H1 (cell line): ENCODE measurements at regions not wholly inside any gene's neighbourhood (a gene's known extent, or its start where the extent isn't known, plus 50 kb on each side); places are given as distances from the start of the nearest gene placed in this dataset.
A peak's percentile ranks its signal among the peaks of the same experiment; 100 is the strongest.

Source experiments
- CTCF ChIA-PET: fragments of 300-600 bp; sonication (Branson Sonifier 250); formaldehyde crosslinking; loops from one replicate; lab custom pipeline; 2021; ENCODE audit not compliant: partially characterized antibody; lab: Charles Lee
- POLR2A ChIA-PET: fragments of 300-600 bp; sonication (Branson Sonifier 250); formaldehyde crosslinking; loops from one replicate; lab custom pipeline; 2021; ENCODE audit warnings: inconsistent platforms; ENCODE audit not compliant: partially characterized antibody; lab: Charles Lee
- DNase-seq, 2 experiments: peaks; one replicate each; pipeline versions ENCODE4 v3.0.0 to v3.0.0-alpha.2; 2010 to 2022; ENCODE audit warnings: low spot score in 2 of 2, low read depth in 1 of 2, mixed read lengths in 1 of 2
- FAIRE-seq: peaks from 2 replicates; lab custom pipeline; 2011; peaks lifted over from hg19 to GRCh38; lab: Jason Lieb, UNC
- H2AFZ ChIP-seq: 2 replicates; pipeline ENCODE4 v1.8.1; 2012; ENCODE audit warnings: low read length, inconsistent platforms
- H2AK5ac ChIP-seq: 2 replicates; pipeline ENCODE4 v1.6.1; 2013; ENCODE audit warnings: low read depth, low read length
- H2BK120ac ChIP-seq: replicated peaks from 2 replicates; pipeline ENCODE3; 2013; ENCODE audit warnings: low read depth, low read length, inconsistent platforms
- H2BK12ac ChIP-seq: 2 replicates; pipeline ENCODE4 v1.6.1; 2013; ENCODE audit warnings: low read depth, low read length
- H2BK15ac ChIP-seq: 2 replicates; pipeline ENCODE4 v1.6.1; 2013; ENCODE audit warnings: low read length
- H2BK20ac ChIP-seq: 2 replicates; pipeline ENCODE4 v1.6.1; 2013; ENCODE audit warnings: low read length
- H2BK5ac ChIP-seq: 2 replicates; pipeline ENCODE4 v1.6.1; 2013; ENCODE audit warnings: low read depth, low read length
- H3K14ac ChIP-seq: 2 replicates; pipeline ENCODE4 v1.6.1; 2013; ENCODE audit warnings: inconsistent platforms; ENCODE audit not compliant: insufficient read length
- H3K18ac ChIP-seq: 2 replicates; pipeline ENCODE4 v1.6.1; 2013; ENCODE audit warnings: low read length; ENCODE audit errors: extremely low read depth
- H3K23ac ChIP-seq: 2 replicates; pipeline ENCODE4 v1.6.1; 2013; ENCODE audit warnings: inconsistent platforms; ENCODE audit not compliant: insufficient read length
- H3K23me2 ChIP-seq: 2 replicates; pipeline ENCODE4 v1.6.1; 2013; ENCODE audit warnings: low read depth, low read length
- H3K27ac ChIP-seq: 2 replicates; pipeline ENCODE4 v1.6.1; 2011; ENCODE audit warnings: low read depth, low read length, inconsistent platforms
- H3K27me3 ChIP-seq, 4 experiments: replicated peaks in 1 of 4; 1 replicate in 1 of 4; 2 replicates in 3 of 4; pipeline versions ENCODE4 v1.6.1 to v1.8.1; 2011 to 2013; ENCODE audit warnings: low read length in 3 of 4, mild to moderate bottlenecking in 3 of 4, inconsistent platforms in 2 of 4, mixed read lengths in 2 of 4, moderate library complexity in 1 of 4; ENCODE audit not compliant: control insufficient read depth in 3 of 4, insufficient read depth in 3 of 4; ENCODE audit errors: extremely low read depth in 1 of 4
- H3K36me3 ChIP-seq, 4 experiments: 2 replicates each; pipeline versions ENCODE4 v1.6.1 to v1.8.1; 2011 to 2013; ENCODE audit warnings: mild to moderate bottlenecking in 4 of 4, low read length in 3 of 4, moderate library complexity in 2 of 4, control low read depth in 1 of 4, inconsistent platforms in 1 of 4; ENCODE audit not compliant: insufficient read depth in 4 of 4, control insufficient read depth in 2 of 4
- H3K4ac ChIP-seq: replicated peaks from 2 replicates; pipeline ENCODE3; 2013; ENCODE audit warnings: low read length, low read depth, mixed read lengths, inconsistent platforms; ENCODE audit not compliant: insufficient read length
- H3K4me1 ChIP-seq, 4 experiments: replicated peaks in 1 of 4; 1 replicate in 1 of 4; 2 replicates in 3 of 4; pipeline versions ENCODE4 v1.6.1 to v1.8.1; 2011 to 2013; ENCODE audit warnings: low read length in 3 of 4, inconsistent platforms in 2 of 4, mixed read lengths in 1 of 4; ENCODE audit not compliant: insufficient read depth in 4 of 4, control insufficient read depth in 3 of 4
- H3K4me2 ChIP-seq, 2 experiments: 2 replicates each; pipeline versions ENCODE4 v1.6.1 to v1.8.1; 2011 to 2013; ENCODE audit warnings: low read depth in 2 of 2, low read length in 2 of 2, control low read depth in 1 of 2, inconsistent platforms in 1 of 2, mild to moderate bottlenecking in 1 of 2; ENCODE audit not compliant: insufficient read depth in 1 of 2
- H3K4me3 ChIP-seq, 4 experiments: fragments of 200-600, 300-600 bp in 1 of 4; sonication (generic), shearing (Covaris generic), sonication (Bioruptor Twin) in 1 of 4; 2 replicates each; pipeline versions ENCODE4 v1.5.1 to v1.8.1; 2011 to 2016; ENCODE audit warnings: low read length in 4 of 4, low read depth in 3 of 4, control low read depth in 2 of 4, inconsistent platforms in 2 of 4, mild to moderate bottlenecking in 2 of 4, mixed read lengths in 1 of 4, moderate library complexity in 1 of 4; ENCODE audit not compliant: insufficient read depth in 2 of 4; ENCODE audit errors: extremely low read depth in 1 of 4
- H3K56ac ChIP-seq: replicated peaks from 2 replicates; pipeline ENCODE3; 2013; ENCODE audit warnings: low read depth, mild to moderate bottlenecking, mixed read lengths, low read length, inconsistent platforms; ENCODE audit not compliant: insufficient read length
- H3K79me1 ChIP-seq: 2 replicates; pipeline ENCODE4 v1.6.1; 2013; ENCODE audit warnings: low read depth, low read length, control low read depth
- H3K79me2 ChIP-seq, 2 experiments: 2 replicates each; pipeline versions ENCODE4 v1.6.1 to v1.8.1; 2012 to 2013; ENCODE audit warnings: low read length in 2 of 2, mild to moderate bottlenecking in 2 of 2, inconsistent platforms in 1 of 2; ENCODE audit not compliant: insufficient read depth in 2 of 2, control insufficient read depth in 1 of 2
- H3K9ac ChIP-seq, 4 experiments: replicated peaks in 1 of 4; 1 replicate in 1 of 4; 2 replicates in 3 of 4; pipeline versions ENCODE4 v1.6.1 to v1.8.1; 2011 to 2013; ENCODE audit warnings: low read depth in 3 of 4, low read length in 3 of 4, control low read depth in 2 of 4, mild to moderate bottlenecking in 2 of 4, moderate library complexity in 2 of 4, inconsistent platforms in 1 of 4; ENCODE audit errors: extremely low read depth in 1 of 4
- H3K9me3 ChIP-seq, 2 experiments: 2 replicates each; pipeline versions ENCODE4 v1.6.1 to v1.8.1; 2012 to 2013; ENCODE audit warnings: mild to moderate bottlenecking in 2 of 2, moderate library complexity in 2 of 2, control low read depth in 1 of 2, inconsistent platforms in 1 of 2, low read depth in 1 of 2, low read length in 1 of 2, mixed read lengths in 1 of 2; ENCODE audit not compliant: insufficient read depth in 2 of 2
- H4K20me1 ChIP-seq, 2 experiments: replicated peaks in 1 of 2; 2 replicates each; pipeline versions ENCODE3 to v1.8.1; 2011 to 2013; ENCODE audit warnings: inconsistent platforms in 2 of 2, low read length in 2 of 2, mild to moderate bottlenecking in 1 of 2; ENCODE audit not compliant: insufficient read depth in 2 of 2, control insufficient read depth in 1 of 2
- H4K5ac ChIP-seq: 2 replicates; pipeline ENCODE4 v1.6.1; 2013; ENCODE audit warnings: low read length, low read depth, mixed read lengths, inconsistent platforms; ENCODE audit not compliant: insufficient read length
- H4K8ac ChIP-seq: 2 replicates; pipeline ENCODE4 v1.8.0; 2013; ENCODE audit warnings: mild to moderate bottlenecking, moderate library complexity, low read length, inconsistent platforms; ENCODE audit not compliant: insufficient read depth; ENCODE audit errors: extremely low read depth
- H4K91ac ChIP-seq: replicated peaks from 2 replicates; pipeline ENCODE3; 2013; ENCODE audit warnings: low read length, mixed read lengths, inconsistent platforms; ENCODE audit not compliant: insufficient read length
- CREB1 ChIP-seq: IDR thresholded peaks from 2 replicates; pipeline ENCODE4 v1.6.1; 2012; ENCODE audit warnings: inconsistent platforms
- CTBP2 ChIP-seq: IDR thresholded peaks from 2 replicates; pipeline ENCODE4 v1.7.0; 2011; ENCODE audit warnings: borderline replicate concordance, mild to moderate bottlenecking, moderate library complexity, mixed read lengths, low read length; ENCODE audit not compliant: insufficient read depth, insufficient read length
- JUN ChIP-seq: IDR thresholded peaks from 2 replicates; pipeline ENCODE4 v1.6.1; 2011; ENCODE audit warnings: low read depth, mild to moderate bottlenecking, improper control_type of control experiment, low read length
- KDM4A ChIP-seq: IDR thresholded peaks from one replicate; pipeline ENCODE4 v1.7.1; 2012; ENCODE audit warnings: low read depth, mild to moderate bottlenecking, moderate library complexity, low read length, inconsistent platforms; ENCODE audit not compliant: severe bottlenecking
- SP4 ChIP-seq: IDR thresholded peaks from 2 replicates; pipeline ENCODE4 v1.6.1; 2012; ENCODE audit warnings: low read length, inconsistent platforms
- SUZ12 ChIP-seq: fragments of 200-600 bp; sonication (generic); IDR thresholded peaks from 2 replicates; pipeline ENCODE4 v1.6.1; 2012; ENCODE audit warnings: mild to moderate bottlenecking, inconsistent platforms, low read length, moderate library complexity, mixed read lengths
- WGBS, 2 experiments: shearing (Covaris generic) in 1 of 2; methylation state at CpG; one replicate each; pipeline versions ENCODE4 v1.1.6 to v1.1.7; 2013 to 2015; ENCODE audit warnings: low lambda C conversion rate in 2 of 2, mixed read lengths in 2 of 2, inconsistent platforms in 1 of 2, low coverage in 1 of 2, missing lambda C conversion rate in 1 of 2; ENCODE audit not compliant: insufficient replicate concordance in 2 of 2, insufficient coverage in 1 of 2, insufficient read length in 1 of 2; ENCODE audit errors: extremely low coverage in 1 of 2, missing lambda C conversion rate in 1 of 2; 5-methylcytosine and 5-hydroxymethylcytosine counted together
- TF ChIP-seq, protein P1 (sequence below), 3 experiments: IDR thresholded peaks; 1 replicate in 2 of 3; 2 replicates in 1 of 3; pipeline versions ENCODE4 v1.5.1 to v1.6.1; 2011; ENCODE audit warnings: low read length in 3 of 3, mild to moderate bottlenecking in 3 of 3, inconsistent platforms in 2 of 3, low read depth in 1 of 3, moderate library complexity in 1 of 3; ENCODE audit not compliant: insufficient read depth in 1 of 3; ENCODE audit errors: control extremely low read depth in 1 of 3
- TF ChIP-seq, protein P2 (sequence below): IDR thresholded peaks from 2 replicates; pipeline ENCODE4 v1.6.1; 2011; ENCODE audit warnings: low read length, improper control_type of control experiment
- TF ChIP-seq, protein P3 (sequence below): IDR thresholded peaks from 2 replicates; pipeline ENCODE4 v1.6.1; 2012; ENCODE audit warnings: inconsistent platforms

- no peak overlapping the region for H3K4ac ChIP-seq
- no peak overlapping the region for H2BK12ac ChIP-seq
- no peak for DNase-seq
- ChIA-PET POLR2A (no interaction called here), CTCF (interaction anchor here (1.2 to 2.0 kb wide), 2 partner anchors 11 to 195 kb away, joined by 3 to 5 read pairs; no protein-coding TSS in a partner anchor)
- no peak overlapping the region for H3K4me2 ChIP-seq
- no peaks in the 10 kb centered on the region for H3K23me2 ChIP-seq
- H2BK20ac ChIP-seq: no peak overlapping the region
- H3K79me2 ChIP-seq: no peaks in the 10 kb centered on the region
- no peaks in the 10 kb centered on the region for H3K9me3 ChIP-seq
- H2BK5ac ChIP-seq: no peak overlapping the region
- H3K4me1 ChIP-seq: no peaks in the 10 kb centered on the region
- no peak for FAIRE-seq
- no peaks in the 10 kb centered on the region for H3K36me3 ChIP-seq
- H2BK120ac ChIP-seq: no peak overlapping the region
- no peaks in the 10 kb centered on the region for H3K79me1 ChIP-seq
- H2AFZ ChIP-seq: peak overlapping the region; percentile 44; the same call in 1 of the 2 replicates
- 83% methylated on average over 6 of the region's 7 CpGs; no CpG with 5 or more reads in 1 of the 2 experiments for WGBS, 2 experiments
- no peak overlapping the region; the same call in 1 of the 2 replicates for H4K8ac ChIP-seq
- no peak overlapping the region; a peak in 1 of 7 replicates for H3K9ac ChIP-seq
- H2BK15ac ChIP-seq: no peak overlapping the region
- H2AK5ac ChIP-seq: no peak overlapping the region
- no peaks in the 10 kb centered on the region for H3K27me3 ChIP-seq
- H4K20me1 ChIP-seq: no peaks in the 10 kb centered on the region
- no peak overlapping the region; the same call in 1 of the 2 replicates for H3K18ac ChIP-seq
- H3K14ac ChIP-seq: no peak overlapping the region
- no peak overlapping the region for H4K91ac ChIP-seq
- no peak overlapping the region for H3K4me3 ChIP-seq
- no peak overlapping the region for H3K56ac ChIP-seq
- no peak overlapping the region for H3K27ac ChIP-seq
- no peak overlapping the region for H3K23ac ChIP-seq
- H4K5ac ChIP-seq: no peak overlapping the region
- TF ChIP-seq KDM4A (no peak), SP4 (no peak), CREB1 (no peak), SUZ12 (no peak), JUN (no peak), CTBP2 (no peak)
- TF ChIP-seq, protein P1, sequence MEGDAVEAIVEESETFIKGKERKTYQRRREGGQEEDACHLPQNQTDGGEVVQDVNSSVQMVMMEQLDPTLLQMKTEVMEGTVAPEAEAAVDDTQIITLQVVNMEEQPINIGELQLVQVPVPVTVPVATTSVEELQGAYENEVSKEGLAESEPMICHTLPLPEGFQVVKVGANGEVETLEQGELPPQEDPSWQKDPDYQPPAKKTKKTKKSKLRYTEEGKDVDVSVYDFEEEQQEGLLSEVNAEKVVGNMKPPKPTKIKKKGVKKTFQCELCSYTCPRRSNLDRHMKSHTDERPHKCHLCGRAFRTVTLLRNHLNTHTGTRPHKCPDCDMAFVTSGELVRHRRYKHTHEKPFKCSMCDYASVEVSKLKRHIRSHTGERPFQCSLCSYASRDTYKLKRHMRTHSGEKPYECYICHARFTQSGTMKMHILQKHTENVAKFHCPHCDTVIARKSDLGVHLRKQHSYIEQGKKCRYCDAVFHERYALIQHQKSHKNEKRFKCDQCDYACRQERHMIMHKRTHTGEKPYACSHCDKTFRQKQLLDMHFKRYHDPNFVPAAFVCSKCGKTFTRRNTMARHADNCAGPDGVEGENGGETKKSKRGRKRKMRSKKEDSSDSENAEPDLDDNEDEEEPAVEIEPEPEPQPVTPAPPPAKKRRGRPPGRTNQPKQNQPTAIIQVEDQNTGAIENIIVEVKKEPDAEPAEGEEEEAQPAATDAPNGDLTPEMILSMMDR (IDR thresholded peaks at IDR 0.05; ENCODE audit: control extremely low read depth in 1 of 3, insufficient read depth in 1 of 3, low read depth in 1 of 3, low read length in 3 of 3): no peak
- TF ChIP-seq, protein P2, sequence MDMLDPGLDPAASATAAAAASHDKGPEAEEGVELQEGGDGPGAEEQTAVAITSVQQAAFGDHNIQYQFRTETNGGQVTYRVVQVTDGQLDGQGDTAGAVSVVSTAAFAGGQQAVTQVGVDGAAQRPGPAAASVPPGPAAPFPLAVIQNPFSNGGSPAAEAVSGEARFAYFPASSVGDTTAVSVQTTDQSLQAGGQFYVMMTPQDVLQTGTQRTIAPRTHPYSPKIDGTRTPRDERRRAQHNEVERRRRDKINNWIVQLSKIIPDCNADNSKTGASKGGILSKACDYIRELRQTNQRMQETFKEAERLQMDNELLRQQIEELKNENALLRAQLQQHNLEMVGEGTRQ: no peak
- TF ChIP-seq, protein P3, sequence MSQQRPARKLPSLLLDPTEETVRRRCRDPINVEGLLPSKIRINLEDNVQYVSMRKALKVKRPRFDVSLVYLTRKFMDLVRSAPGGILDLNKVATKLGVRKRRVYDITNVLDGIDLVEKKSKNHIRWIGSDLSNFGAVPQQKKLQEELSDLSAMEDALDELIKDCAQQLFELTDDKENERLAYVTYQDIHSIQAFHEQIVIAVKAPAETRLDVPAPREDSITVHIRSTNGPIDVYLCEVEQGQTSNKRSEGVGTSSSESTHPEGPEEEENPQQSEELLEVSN: no peak
Measured at GRCh38 chr2:230602562-230603230, 109.9 kb upstream of the CAB39 start.
